ENCODE measurements at regions not wholly inside any gene's neighbourhood (a gene's known extent, or its start where the extent isn't known, plus 50 kb on each side); places are given as distances from the start of the nearest gene placed in this dataset.

GRCh38 chr3:152960684-152961083 is 125.8 kb downstream of the P2RY1 start:
- Histone ChIP-seq H3K4me3 (replicated peaks in 1 of 3; ENCODE audit: insufficient read depth in 1 of 3, low read depth in 1 of 3, low read length in 3 of 3) (no peak overlapping the region), H3K36me3 (ENCODE audit: control insufficient read depth in 2 of 2, extremely low read depth in 1 of 2, insufficient read depth in 2 of 2, low read length in 2 of 2) (no peaks in the 10 kb centered on the region), H3K27ac (ENCODE audit: insufficient read depth, low read depth, low read length) (no peak overlapping the region), H3K9me3 (replicated peaks; ENCODE audit: control insufficient read depth, insufficient read depth, low read length) (no peaks in the 10 kb centered on the region), H2AFZ (ENCODE audit: low read depth, low read length) (no peak overlapping the region), H3K27me3 (ENCODE audit: control insufficient read depth in 2 of 2, insufficient read depth in 2 of 2, low read length in 2 of 2) (no peaks in the 10 kb centered on the region), H3K9me1 (replicated peaks; ENCODE audit: control insufficient read depth, extremely low read depth, insufficient read depth, low read length) (no peaks in the 10 kb centered on the region), H3K9ac (replicated peaks; ENCODE audit: extremely low read depth, insufficient read depth, low read length) (no peak overlapping the region), H3K4me2 (ENCODE audit: insufficient read depth, low read length) (no peak overlapping the region), H3K4me1 (ENCODE audit: control insufficient read depth, extremely low read depth, insufficient read depth, low read length) (peaks cover 9% of the 10 kb centered on the region), H3K79me2 (ENCODE audit: control insufficient read depth, insufficient read depth, low read length) (no peaks in the 10 kb centered on the region), H4K20me1 (replicated peaks; ENCODE audit: control insufficient read depth, extremely low read depth, insufficient read depth, low read length) (no peaks in the 10 kb centered on the region)
- BruUV-seq (replicated peaks) = no TSS peak
- no peak for FAIRE-seq
- POLR2A ChIA-PET = no interaction called here
- intact Hi-C loops (cut with micrococcal nuclease) (loop anchor here (1.0 to 5.0 kb wide), 2 partner anchors 123 to 486 kb away; partner anchors contain the start of gene P2RY1), dilution Hi-C loops (cut with MboI; ENCODE audit: extremely low pct_ligation_motif_present, low sequenced_read_pairs) (no loop called here)
- CTCF ChIA-PET = interaction anchor here (0.6 to 1.7 kb wide), 16 partner anchors 8 to 494 kb away, joined by 3 to 11 read pairs (median 4); partner anchors contain the start of gene P2RY1
- DNase-seq (ENCODE audit: low read depth, low spot score) = no peak
- TF ChIP-seq JUN (IDR thresholded peaks at IDR 0.05; ENCODE audit: borderline replicate concordance, insufficient read depth, insufficient read length, low read depth) (no peak), GATA2 (IDR thresholded peaks at IDR 0.05; ENCODE audit: insufficient read depth, insufficient read length, low read depth, low read length) (no peak), MAX (IDR thresholded peaks at IDR 0.05; ENCODE audit: insufficient read depth, insufficient read length) (no peak), FOS (IDR thresholded peaks at IDR 0.05; ENCODE audit: borderline replicate concordance, insufficient read depth, low read length) (no peak), POLR2A (IDR thresholded peaks at IDR 0.05; ENCODE audit: low read depth, low read length) (no peak), POLR2AphosphoS5 (IDR thresholded peaks at IDR 0.05; ENCODE audit: insufficient read depth, low read depth, low read length) (no peak), MYC (IDR thresholded peaks at IDR 0.05; ENCODE audit: low read depth, low read length) (no peak), EZH2 (IDR thresholded peaks at IDR 0.05; ENCODE audit: borderline replicate concordance, low read depth, low read length, severe bottlenecking) (no peak), CTCF (IDR thresholded peaks at IDR 0.05; ENCODE audit: extremely low read depth in 1 of 2, insufficient read depth in 1 of 2, low read depth in 1 of 2, low read length in 2 of 2) (no peak)
